K562 (cell line): ENCODE measurements at regions not wholly inside any gene's neighbourhood (a gene's known extent, or its start where the extent isn't known, plus 50 kb on each side); places are given as distances from the start of the nearest gene placed in this dataset.

Experiments
- ATF1 ChIP-seq, 2 experiments: fragments of 450-650 bp in 1 of 2; IDR thresholded peaks; 2 replicates each; pipeline ENCODE4 v1.6.1; 2016; ENCODE audit warnings: missing compliant biosample characterization in 1 of 2, missing genetic modification characterization in 1 of 2
- CREBBP ChIP-seq: IDR thresholded peaks from one replicate; pipeline ENCODE4 v1.6.1; 2012; ENCODE audit warnings: low read depth, mild to moderate bottlenecking, control low read depth, inconsistent platforms, low read length
- ETS1 ChIP-seq: conservative IDR thresholded peaks from 2 replicates; pipeline ENCODE4 v1.6.1; 2011; ENCODE audit warnings: low read depth, mild to moderate bottlenecking, low read length; ENCODE audit not compliant: control insufficient read depth
- KHSRP ChIP-seq: fragments of 450-650 bp; IDR thresholded peaks from 2 replicates; pipeline ENCODE4 v1.6.1; 2017
- LARP7 ChIP-seq: fragments of 450-650 bp; IDR thresholded peaks from 2 replicates; pipeline ENCODE4 v1.6.1; 2016
- NR1H2 ChIP-seq: sonication (generic); formaldehyde crosslinking; IDR thresholded peaks from 2 replicates; pipeline ENCODE4 v1.4.0; 2020; ENCODE audit warnings: mild to moderate bottlenecking, missing genetic modification reagents
- RAD51 ChIP-seq: fragments of 450-650 bp; IDR thresholded peaks from 2 replicates; pipeline ENCODE4 v1.7.1; 2016; ENCODE audit warnings: low read depth, mild to moderate bottlenecking, borderline replicate concordance
- ZBTB11 ChIP-seq, 3 experiments: fragments of 200-800 bp in 1 of 3; fragments of 250-450 bp in 1 of 3; fragments of 450-650 bp in 1 of 3; sonication (Bioruptor Pico) in 1 of 3; sonication (Bioruptor generic) in 1 of 3; formaldehyde crosslinking in 1 of 3; IDR thresholded peaks; 2 replicates each; pipeline versions ENCODE4 v1.6.1 to v1.8.0; 2016 to 2022; ENCODE audit warnings: mild to moderate bottlenecking in 2 of 3, missing genetic modification characterization in 2 of 3, missing compliant biosample characterization in 1 of 3, moderate library complexity in 1 of 3
- ZNF830 ChIP-seq: fragments of 250-450 bp; sonication (Bioruptor Pico); IDR thresholded peaks from 2 replicates; pipeline ENCODE4 v1.5.0; 2021; ENCODE audit warnings: mild to moderate bottlenecking
- TF ChIP-seq, protein P1 (sequence below): sonication (generic); formaldehyde crosslinking; IDR thresholded peaks from 2 replicates; pipeline ENCODE4 v1.8.1; 2022; ENCODE audit warnings: missing genetic modification reagents
- TF ChIP-seq, protein P2 (sequence below): fragments of 450-650 bp; IDR thresholded peaks from 2 replicates; pipeline ENCODE4 v1.6.1; 2017; ENCODE audit warnings: antibody characterized with exemption
- TF ChIP-seq, protein P3 (sequence below), 2 experiments: IDR thresholded peaks; 2 replicates each; pipeline ENCODE4 v1.6.1; 2011; ENCODE audit warnings: borderline replicate concordance in 1 of 2, control low read depth in 1 of 2, low read depth in 1 of 2, low read length in 1 of 2, mild to moderate bottlenecking in 1 of 2, mixed read lengths in 1 of 2, moderate library complexity in 1 of 2; ENCODE audit not compliant: insufficient read depth in 1 of 2, insufficient read length in 1 of 2, poor library complexity in 1 of 2, severe bottlenecking in 1 of 2; ENCODE audit errors: extremely low read depth in 1 of 2
- TF ChIP-seq, protein P4 (sequence below): fragments of 450-650 bp; IDR thresholded peaks from 2 replicates; pipeline ENCODE4 v1.6.1; 2017; ENCODE audit warnings: mild to moderate bottlenecking, moderate library complexity
- TF ChIP-seq, protein P5 (sequence below), 2 experiments: fragments of 450-650 bp in 1 of 2; sonication (generic) in 1 of 2; formaldehyde crosslinking in 1 of 2; IDR thresholded peaks in 1 of 2; conservative IDR thresholded peaks in 1 of 2; 2 replicates each; pipeline versions ENCODE4 v1.6.1 to v1.8.1; 2016 to 2023; ENCODE audit warnings: mild to moderate bottlenecking in 2 of 2, moderate library complexity in 2 of 2, inconsistent platforms in 1 of 2, missing genetic modification reagents in 1 of 2

- TF ChIP-seq ETS1 = no peak
- no peak for TF ChIP-seq KHSRP
- TF ChIP-seq, protein P1, sequence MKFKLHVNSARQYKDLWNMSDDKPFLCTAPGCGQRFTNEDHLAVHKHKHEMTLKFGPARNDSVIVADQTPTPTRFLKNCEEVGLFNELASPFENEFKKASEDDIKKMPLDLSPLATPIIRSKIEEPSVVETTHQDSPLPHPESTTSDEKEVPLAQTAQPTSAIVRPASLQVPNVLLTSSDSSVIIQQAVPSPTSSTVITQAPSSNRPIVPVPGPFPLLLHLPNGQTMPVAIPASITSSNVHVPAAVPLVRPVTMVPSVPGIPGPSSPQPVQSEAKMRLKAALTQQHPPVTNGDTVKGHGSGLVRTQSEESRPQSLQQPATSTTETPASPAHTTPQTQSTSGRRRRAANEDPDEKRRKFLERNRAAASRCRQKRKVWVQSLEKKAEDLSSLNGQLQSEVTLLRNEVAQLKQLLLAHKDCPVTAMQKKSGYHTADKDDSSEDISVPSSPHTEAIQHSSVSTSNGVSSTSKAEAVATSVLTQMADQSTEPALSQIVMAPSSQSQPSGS (CRISPR knock-in tag) = no peak
- TF ChIP-seq, protein P2, sequence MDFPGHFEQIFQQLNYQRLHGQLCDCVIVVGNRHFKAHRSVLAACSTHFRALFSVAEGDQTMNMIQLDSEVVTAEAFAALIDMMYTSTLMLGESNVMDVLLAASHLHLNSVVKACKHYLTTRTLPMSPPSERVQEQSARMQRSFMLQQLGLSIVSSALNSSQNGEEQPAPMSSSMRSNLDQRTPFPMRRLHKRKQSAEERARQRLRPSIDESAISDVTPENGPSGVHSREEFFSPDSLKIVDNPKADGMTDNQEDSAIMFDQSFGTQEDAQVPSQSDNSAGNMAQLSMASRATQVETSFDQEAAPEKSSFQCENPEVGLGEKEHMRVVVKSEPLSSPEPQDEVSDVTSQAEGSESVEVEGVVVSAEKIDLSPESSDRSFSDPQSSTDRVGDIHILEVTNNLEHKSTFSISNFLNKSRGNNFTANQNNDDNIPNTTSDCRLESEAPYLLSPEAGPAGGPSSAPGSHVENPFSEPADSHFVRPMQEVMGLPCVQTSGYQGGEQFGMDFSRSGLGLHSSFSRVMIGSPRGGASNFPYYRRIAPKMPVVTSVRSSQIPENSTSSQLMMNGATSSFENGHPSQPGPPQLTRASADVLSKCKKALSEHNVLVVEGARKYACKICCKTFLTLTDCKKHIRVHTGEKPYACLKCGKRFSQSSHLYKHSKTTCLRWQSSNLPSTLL = no peak
- no peak for TF ChIP-seq CREBBP
- no peak for TF ChIP-seq ATF1 (CRISPR knock-in tag; IDR thresholded peaks at IDR 0.05)
- no peak for TF ChIP-seq ATF1 (tag; IDR thresholded peaks at IDR 0.05)
- TF ChIP-seq, protein P3, sequence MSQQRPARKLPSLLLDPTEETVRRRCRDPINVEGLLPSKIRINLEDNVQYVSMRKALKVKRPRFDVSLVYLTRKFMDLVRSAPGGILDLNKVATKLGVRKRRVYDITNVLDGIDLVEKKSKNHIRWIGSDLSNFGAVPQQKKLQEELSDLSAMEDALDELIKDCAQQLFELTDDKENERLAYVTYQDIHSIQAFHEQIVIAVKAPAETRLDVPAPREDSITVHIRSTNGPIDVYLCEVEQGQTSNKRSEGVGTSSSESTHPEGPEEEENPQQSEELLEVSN (IDR thresholded peaks at IDR 0.05; ENCODE audit: borderline replicate concordance in 1 of 2, extremely low read depth in 1 of 2, insufficient read depth in 1 of 2, insufficient read length in 1 of 2, low read depth in 1 of 2, low read length in 1 of 2, poor library complexity in 1 of 2, severe bottlenecking in 1 of 2) = no peak
- TF ChIP-seq RAD51 = no peak
- TF ChIP-seq, protein P4, sequence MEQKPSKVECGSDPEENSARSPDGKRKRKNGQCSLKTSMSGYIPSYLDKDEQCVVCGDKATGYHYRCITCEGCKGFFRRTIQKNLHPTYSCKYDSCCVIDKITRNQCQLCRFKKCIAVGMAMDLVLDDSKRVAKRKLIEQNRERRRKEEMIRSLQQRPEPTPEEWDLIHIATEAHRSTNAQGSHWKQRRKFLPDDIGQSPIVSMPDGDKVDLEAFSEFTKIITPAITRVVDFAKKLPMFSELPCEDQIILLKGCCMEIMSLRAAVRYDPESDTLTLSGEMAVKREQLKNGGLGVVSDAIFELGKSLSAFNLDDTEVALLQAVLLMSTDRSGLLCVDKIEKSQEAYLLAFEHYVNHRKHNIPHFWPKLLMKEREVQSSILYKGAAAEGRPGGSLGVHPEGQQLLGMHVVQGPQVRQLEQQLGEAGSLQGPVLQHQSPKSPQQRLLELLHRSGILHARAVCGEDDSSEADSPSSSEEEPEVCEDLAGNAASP = no peak
- no peak for TF ChIP-seq LARP7
- TF ChIP-seq ZNF830 (CRISPR knock-in tag) = no peak
- TF ChIP-seq, protein P5, sequence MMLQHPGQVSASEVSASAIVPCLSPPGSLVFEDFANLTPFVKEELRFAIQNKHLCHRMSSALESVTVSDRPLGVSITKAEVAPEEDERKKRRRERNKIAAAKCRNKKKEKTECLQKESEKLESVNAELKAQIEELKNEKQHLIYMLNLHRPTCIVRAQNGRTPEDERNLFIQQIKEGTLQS (IDR thresholded peaks at IDR 0.05) = no peak
- TF ChIP-seq, protein P5 (CRISPR knock-in tag; conservative IDR thresholded peaks at IDR 0.05) = no peak
- TF ChIP-seq NR1H2 (CRISPR knock-in tag) = no peak
- no peak for TF ChIP-seq ZBTB11 (CRISPR knock-in tag; IDR thresholded peaks at IDR 0.05)
These were observed 139.7 kb downstream of the HRH4 start (continued) for GRCh38 chr18:24600076-24600654.
